ENCODE measurements at regions not wholly inside any gene's neighbourhood (a gene's known extent, or its start where the extent isn't known, plus 50 kb on each side); places are given as distances from the start of the nearest gene placed in this dataset.

GRCh38 chr10:8468477-8468876 lies 414.0 kb downstream of the GATA3 start:
- H3K4me3 ChIP-seq = no peak overlapping the region
- DNase-seq (no peak), ATAC-seq (no peak)
- no peak for TF ChIP-seq CTCF (IDR thresholded peaks at IDR 0.05)
- H3K4me1 ChIP-seq = no peaks in the 10 kb centered on the region
- H3K27me3 ChIP-seq = no peaks in the 10 kb centered on the region
- no peaks in the 10 kb centered on the region for H3K36me3 ChIP-seq
- no peaks in the 10 kb centered on the region for H3K9me3 ChIP-seq
- intact Hi-C loops (cut with DNase I) = no loop called here
- no peak overlapping the region for H3K27ac ChIP-seq

GRCh38 chr10:8473205-8473604 lies 418.7 kb downstream of the GATA3 start:
- DNase-seq (no peak), ATAC-seq (no peak)
- no peak for TF ChIP-seq CTCF (IDR thresholded peaks at IDR 0.05)
- intact Hi-C loops (cut with DNase I) = no loop called here
- no peak overlapping the region for H3K27ac ChIP-seq
- no peaks in the 10 kb centered on the region for H3K27me3 ChIP-seq
- no peak overlapping the region for H3K4me3 ChIP-seq
- H3K9me3 ChIP-seq = peaks cover 0 to 12% of the 10 kb centered on the region in 2 donors
- no peaks in the 10 kb centered on the region for H3K36me3 ChIP-seq
- H3K4me1 ChIP-seq = no peaks in the 10 kb centered on the region

- no peak for TF ChIP-seq CTCF (IDR thresholded peaks at IDR 0.05)
- ATAC-seq = no peak
- intact Hi-C loops (cut with DNase I) = no loop called here
Measured at GRCh38 chr10:8477300-8477699, 422.8 kb downstream of the GATA3 start.

GRCh38 chr10:8481718-8482504 lies 427.4 kb downstream of the GATA3 start:
- intact Hi-C loops (cut with DNase I) = no loop called here
- peaks cover 0 to 10% of the 10 kb centered on the region in 2 donors for H3K9me3 ChIP-seq
- H3K4me3 ChIP-seq = no peak overlapping the region
- ATAC-seq (no peak), DNase-seq (no peak)
- peaks cover 0 to 17% of the 10 kb centered on the region in 2 donors for H3K27me3 ChIP-seq
- no peaks in the 10 kb centered on the region for H3K4me1 ChIP-seq
- TF ChIP-seq CTCF (IDR thresholded peaks at IDR 0.05) = no peak
- no peak overlapping the region for H3K27ac ChIP-seq
- H3K36me3 ChIP-seq = no peaks in the 10 kb centered on the region

More at GRCh38 chr10:8477300-8477699, 422.8 kb downstream of the GATA3 start:
- no peak for DNase-seq
- Histone ChIP-seq H3K4me1 (no peaks in the 10 kb centered on the region), H3K4me3 (no peak overlapping the region), H3K27ac (no peak overlapping the region), H3K9me3 (peaks cover 0 to 12% of the 10 kb centered on the region in 2 donors), H3K36me3 (no peaks in the 10 kb centered on the region), H3K27me3 (no peaks in the 10 kb centered on the region)

GRCh38 chr10:8485032-8485431 lies 430.5 kb downstream of the GATA3 start:
- intact Hi-C loops (cut with DNase I) = no loop called here
- no peaks in the 10 kb centered on the region for H3K9me3 ChIP-seq
- no peaks in the 10 kb centered on the region for H3K36me3 ChIP-seq
- H3K4me3 ChIP-seq = no peak overlapping the region
- no peak for TF ChIP-seq CTCF (IDR thresholded peaks at IDR 0.05)
- no peak for ATAC-seq
- H3K4me1 ChIP-seq = no peaks in the 10 kb centered on the region
- H3K27ac ChIP-seq = no peak overlapping the region
- DNase-seq = no peak
- H3K27me3 ChIP-seq = peaks cover 0 to 17% of the 10 kb centered on the region in 2 donors
